ENCODE measurements at regions not wholly inside any gene's neighbourhood (a gene's known extent, or its start where the extent isn't known, plus 50 kb on each side); places are given as distances from the start of the nearest gene placed in this dataset.

- TF ChIP-seq CTCF (IDR thresholded peaks at IDR 0.05): no peak
- no peak for TF ChIP-seq POLR2A (IDR thresholded peaks at IDR 0.05)
- no peak for TF ChIP-seq POLR2AphosphoS5 (IDR thresholded peaks at IDR 0.05)
These were observed 74.6 kb upstream of the PRSS58 start for GRCh38 chr7:142332421-142332820.

Measured in upper lobe of left lung (tissue), 4 donors.